Mucosa of rectum (tissue), 2 donors: ENCODE measurements at regions not wholly inside any gene's neighbourhood (a gene's known extent, or its start where the extent isn't known, plus 50 kb on each side); places are given as distances from the start of the nearest gene placed in this dataset.

Source experiments
- H3K27ac ChIP-seq, 2 donors: one replicate each; pipeline ENCODE4 v1.7.0; 2013; ENCODE audit warnings: inconsistent platforms in 2 of 2, low read depth in 2 of 2, low read length in 2 of 2
- H3K27me3 ChIP-seq, 2 donors: one replicate each; pipeline ENCODE4 v1.7.0; 2013; ENCODE audit warnings: low read length in 2 of 2; ENCODE audit not compliant: control insufficient read depth in 2 of 2, insufficient read depth in 2 of 2
- H3K36me3 ChIP-seq, 2 donors: one replicate each; pipeline ENCODE4 v1.7.0; 2013; ENCODE audit warnings: low read length in 2 of 2; ENCODE audit not compliant: control insufficient read depth in 2 of 2, insufficient read depth in 2 of 2
- H3K4me1 ChIP-seq, 2 donors: one replicate each; pipeline ENCODE4 v1.7.0; 2013; ENCODE audit warnings: low read length in 2 of 2, mild to moderate bottlenecking in 1 of 2; ENCODE audit not compliant: control insufficient read depth in 2 of 2, insufficient read depth in 2 of 2
- H3K4me3 ChIP-seq, 2 donors: one replicate each; pipeline ENCODE4 v1.7.0; 2013; ENCODE audit warnings: low read length in 2 of 2
- H3K9ac ChIP-seq, 2 donors: one replicate each; pipeline ENCODE4 v1.7.0; 2013; ENCODE audit warnings: low read length in 2 of 2, low read depth in 1 of 2, mild to moderate bottlenecking in 1 of 2
- H3K9me3 ChIP-seq, 2 donors: one replicate each; pipeline ENCODE4 v1.7.0; 2013; ENCODE audit warnings: low read length in 2 of 2; ENCODE audit not compliant: control insufficient read depth in 2 of 2
- donor health status: healthy.
- donor health status: Normal muscosa, but diverticular disease.

GRCh38 chr6:105781248-105781647, 304.9 kb upstream of the PRDM1 start:
- Histone ChIP-seq H3K4me3 (no peak overlapping the region), H3K4me1 (no peaks in the 10 kb centered on the region), H3K9me3 (no peaks in the 10 kb centered on the region), H3K27me3 (no peaks in the 10 kb centered on the region), H3K9ac (no peak overlapping the region), H3K36me3 (no peaks in the 10 kb centered on the region), H3K27ac (no peak overlapping the region)

- no peak overlapping the region for H3K9ac ChIP-seq
- H3K4me3 ChIP-seq = no peak overlapping the region
- H3K27ac ChIP-seq = no peak overlapping the region
- H3K36me3 ChIP-seq = no peaks in the 10 kb centered on the region
- H3K27me3 ChIP-seq = no peaks in the 10 kb centered on the region
- no peaks in the 10 kb centered on the region for H3K4me1 ChIP-seq
- no peaks in the 10 kb centered on the region for H3K9me3 ChIP-seq
Measured at GRCh38 chr6:105780146-105780860, 305.8 kb upstream of the PRDM1 start.

- Histone ChIP-seq H3K9ac (no peak overlapping the region), H3K4me1 (no peaks in the 10 kb centered on the region), H3K9me3 (no peaks in the 10 kb centered on the region), H3K27me3 (no peaks in the 10 kb centered on the region), H3K27ac (no peak overlapping the region), H3K36me3 (no peaks in the 10 kb centered on the region), H3K4me3 (no peak overlapping the region)
Measured at GRCh38 chr6:105779110-105779509, 307.0 kb upstream of the PRDM1 start.

- no peaks in the 10 kb centered on the region for H3K9me3 ChIP-seq
- H3K27me3 ChIP-seq = no peaks in the 10 kb centered on the region
- H3K4me3 ChIP-seq = no peak overlapping the region
- no peak overlapping the region for H3K27ac ChIP-seq
- H3K36me3 ChIP-seq = no peaks in the 10 kb centered on the region
- H3K9ac ChIP-seq = no peak overlapping the region
- H3K4me1 ChIP-seq = no peaks in the 10 kb centered on the region
Measured at GRCh38 chr6:105775095-105775494, 311.0 kb upstream of the PRDM1 start.

- Histone ChIP-seq H3K4me1 (no peaks in the 10 kb centered on the region), H3K27ac (no peak overlapping the region), H3K9me3 (no peaks in the 10 kb centered on the region), H3K4me3 (no peak overlapping the region), H3K9ac (no peak overlapping the region), H3K36me3 (no peaks in the 10 kb centered on the region), H3K27me3 (no peaks in the 10 kb centered on the region)
Measured at GRCh38 chr6:105774247-105774646, 311.9 kb upstream of the PRDM1 start.

DNA sequence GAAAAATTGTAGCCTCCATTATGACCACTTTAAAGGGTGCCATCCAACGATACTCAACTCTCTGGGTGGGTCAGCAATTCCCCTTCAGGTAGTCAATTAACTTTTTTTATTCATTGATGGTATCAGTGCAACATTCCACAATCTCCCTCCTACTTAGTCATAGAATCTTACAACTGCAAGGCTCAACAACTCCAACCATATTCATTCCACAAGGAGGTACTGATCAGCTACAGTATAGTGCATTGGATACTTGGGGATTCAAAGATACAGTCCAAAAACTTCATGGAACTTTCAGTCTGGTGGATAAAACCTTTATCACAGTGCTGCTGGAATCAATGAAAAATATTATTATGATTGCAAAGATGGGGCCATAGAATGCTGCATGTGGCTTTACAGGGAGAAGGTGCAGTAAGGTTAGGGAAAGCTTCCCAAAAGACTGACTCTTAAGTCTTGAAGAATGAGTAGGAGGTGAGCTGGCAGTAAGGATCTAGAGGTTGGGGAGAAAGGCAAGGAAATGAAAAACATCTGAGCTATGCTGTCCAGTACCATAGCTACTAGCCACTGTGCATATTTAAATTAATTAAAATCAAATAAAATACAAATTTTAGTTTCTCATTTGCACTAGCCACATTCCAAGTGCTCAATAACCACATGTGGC, 314.7 kb upstream of the PRDM1 start:
- Histone ChIP-seq H3K9ac (no peak overlapping the region), H3K27me3 (no peaks in the 10 kb centered on the region), H3K9me3 (no peaks in the 10 kb centered on the region), H3K27ac (no peak overlapping the region), H3K36me3 (no peaks in the 10 kb centered on the region), H3K4me1 (no peaks in the 10 kb centered on the region), H3K4me3 (no peak overlapping the region)

GRCh38 chr6:105769987-105770386, 316.1 kb upstream of the PRDM1 start:
- Histone ChIP-seq H3K27me3 (no peaks in the 10 kb centered on the region), H3K4me3 (no peak overlapping the region), H3K36me3 (no peaks in the 10 kb centered on the region), H3K27ac (no peak overlapping the region), H3K4me1 (no peaks in the 10 kb centered on the region), H3K9me3 (no peaks in the 10 kb centered on the region), H3K9ac (no peak overlapping the region)

GRCh38 chr6:105769197-105769596, 316.9 kb upstream of the PRDM1 start:
- Histone ChIP-seq H3K4me1 (no peaks in the 10 kb centered on the region), H3K27me3 (no peaks in the 10 kb centered on the region), H3K36me3 (no peaks in the 10 kb centered on the region), H3K9me3 (no peaks in the 10 kb centered on the region), H3K9ac (no peak overlapping the region), H3K27ac (no peak overlapping the region), H3K4me3 (no peak overlapping the region)

GRCh38 chr6:105767541-105767940, 318.6 kb upstream of the PRDM1 start:
- H3K4me1 ChIP-seq = no peaks in the 10 kb centered on the region
- no peak overlapping the region for H3K27ac ChIP-seq
- no peak overlapping the region for H3K9ac ChIP-seq
- H3K4me3 ChIP-seq = no peak overlapping the region
- no peaks in the 10 kb centered on the region for H3K27me3 ChIP-seq
- no peaks in the 10 kb centered on the region for H3K36me3 ChIP-seq
- no peaks in the 10 kb centered on the region for H3K9me3 ChIP-seq

GRCh38 chr6:105765239-105765638, 320.9 kb upstream of the PRDM1 start:
- Histone ChIP-seq H3K4me1 (peaks cover 0 to 14% of the 10 kb centered on the region in 2 donors), H3K27ac (no peak overlapping the region), H3K36me3 (no peaks in the 10 kb centered on the region), H3K27me3 (no peaks in the 10 kb centered on the region), H3K9me3 (no peaks in the 10 kb centered on the region), H3K9ac (no peak overlapping the region), H3K4me3 (no peak overlapping the region)
